K562 (cell line): ENCODE measurements at regions not wholly inside any gene's neighbourhood (a gene's known extent, or its start where the extent isn't known, plus 50 kb on each side); places are given as distances from the start of the nearest gene placed in this dataset.

ENCODE experiments used
- ATAC-seq: fragments of 200-7000 bp; cut with Tn5 transposase; 3 replicates; pipeline ENCODE4 v1.9.1; 2020; ENCODE audit warnings: moderate library complexity
- BruUV-seq: library from RNA; stranded (reverse); fragments of 400-500 nt; replicated peaks from 2 replicates; lab custom pipeline; 2021; lab: Mats Ljungman, UMichigan
- CTCF ChIA-PET: fragments of 300-600 bp; formaldehyde crosslinking; extraction: SDS; loops from one replicate; lab custom pipeline; 2021; ENCODE audit warnings: low intra/inter-chr PET ratio; lab: Yijun Ruan, JAX
- POLR2A ChIA-PET: fragments of 300-600, 350-650 bp; sonication (Branson Sonifier 250); formaldehyde crosslinking; extraction: SDS; loops from one replicate; lab custom pipeline; 2021; ENCODE audit warnings: antibody characterized with exemption, inconsistent platforms; lab: Yijun Ruan, JAX
- DNase-seq, 4 experiments: peaks; one replicate each; pipeline versions ENCODE4 v3.0.0 to v3.0.0-alpha.2; 2011 to 2018; ENCODE audit warnings: low spot score in 3 of 4, mixed read lengths in 3 of 4; ENCODE audit errors: extremely low read depth in 1 of 4
- FAIRE-seq: peaks from 2 replicates; lab custom pipeline; 2011; peaks lifted over from hg19 to GRCh38; lab: Jason Lieb, UNC
- H2AFZ ChIP-seq: 2 replicates; pipeline ENCODE4 v1.6.0; 2011; ENCODE audit warnings: low read depth, low read length, control low read depth, inconsistent platforms
- H3K27ac ChIP-seq: fragments of 200-600 bp; 3 replicates; pipeline ENCODE4 v1.8.0; 2011; ENCODE audit warnings: low read depth, mild to moderate bottlenecking, control low read depth, inconsistent platforms, low read length, moderate library complexity, mixed read lengths; ENCODE audit errors: extremely low read depth
- H3K27me3 ChIP-seq, 2 experiments: fragments of 300-600 bp in 1 of 2; 2 replicates in 1 of 2; 3 replicates in 1 of 2; pipeline versions ENCODE4 v1.6.0 to v1.8.0; 2011; ENCODE audit warnings: inconsistent platforms in 2 of 2, low read length in 2 of 2, mild to moderate bottlenecking in 1 of 2, mixed read lengths in 1 of 2, moderate library complexity in 1 of 2; ENCODE audit not compliant: control insufficient read depth in 2 of 2, insufficient read depth in 2 of 2
- H3K36me3 ChIP-seq: fragments of 300-600 bp; 3 replicates; pipeline ENCODE4 v1.8.0; 2011; ENCODE audit warnings: mild to moderate bottlenecking, low read length, inconsistent platforms; ENCODE audit not compliant: control insufficient read depth, insufficient read depth
- H3K4me1 ChIP-seq, 2 experiments: fragments of 200-600 bp in 1 of 2; replicated peaks in 1 of 2; 2 replicates in 1 of 2; 3 replicates in 1 of 2; pipeline versions ENCODE4 v1.5.1 to v1.8.0; 2011; ENCODE audit warnings: inconsistent platforms in 2 of 2, low read length in 2 of 2, mild to moderate bottlenecking in 1 of 2, mixed read lengths in 1 of 2, moderate library complexity in 1 of 2; ENCODE audit not compliant: control insufficient read depth in 2 of 2, insufficient read depth in 2 of 2
- H3K4me2 ChIP-seq: 2 replicates; pipeline ENCODE4 v1.6.1; 2011; ENCODE audit warnings: low read length, control low read depth, inconsistent platforms, mixed read lengths; ENCODE audit not compliant: insufficient read depth
- H3K4me3 ChIP-seq: fragments of 200-600 bp; sonication (generic), shearing (Covaris generic); 2 replicates; pipeline ENCODE4 v1.5.1; 2016; ENCODE audit warnings: control low read depth, inconsistent platforms
- H3K79me2 ChIP-seq: fragments of 200-600 bp; 3 replicates; pipeline ENCODE4 v1.8.0; 2011; ENCODE audit warnings: low read length, inconsistent platforms; ENCODE audit not compliant: control insufficient read depth, insufficient read depth
- H3K9ac ChIP-seq, 2 experiments: 2 replicates each; pipeline versions ENCODE4 v1.6.0 to v1.6.1; 2011; ENCODE audit warnings: low read depth in 2 of 2, low read length in 2 of 2, control low read depth in 1 of 2, inconsistent platforms in 1 of 2, mild to moderate bottlenecking in 1 of 2, mixed read lengths in 1 of 2; ENCODE audit not compliant: insufficient read depth in 1 of 2
- H3K9me1 ChIP-seq: one replicate; pipeline ENCODE4 v1.6.0; 2011; ENCODE audit warnings: inconsistent platforms, mild to moderate bottlenecking, low read length, moderate library complexity; ENCODE audit not compliant: control insufficient read depth, insufficient read depth
- H3K9me3 ChIP-seq: replicated peaks from 2 replicates; pipeline ENCODE4 v1.5.1; 2011; ENCODE audit warnings: low read depth, low read length, inconsistent platforms; ENCODE audit not compliant: control insufficient read depth, insufficient read depth
- H4K20me1 ChIP-seq: replicated peaks from 2 replicates; pipeline ENCODE4 v1.6.1; 2011; ENCODE audit warnings: low read length, inconsistent platforms, mixed read lengths; ENCODE audit not compliant: control insufficient read depth, insufficient read depth
- HDAC6 ChIP-seq: IDR thresholded peaks from 2 replicates; pipeline ENCODE4 v1.6.1; 2012; ENCODE audit warnings: low read depth, mild to moderate bottlenecking, control low read depth, inconsistent platforms, low read length, moderate library complexity
- NR3C1 ChIP-seq: sonication (generic); formaldehyde crosslinking; IDR thresholded peaks from 2 replicates; pipeline ENCODE4 v1.8.1; 2022; ENCODE audit warnings: missing genetic modification reagents
- TBL1XR1 ChIP-seq, 2 experiments: IDR thresholded peaks; 2 replicates each; pipeline ENCODE4 v1.6.1; 2012; ENCODE audit warnings: improper control_type of control experiment in 2 of 2, low read length in 2 of 2, mild to moderate bottlenecking in 1 of 2
- ZBTB34 ChIP-seq: fragments of 250-450 bp; sonication (Bioruptor Pico); IDR thresholded peaks from 2 replicates; pipeline ENCODE4 v1.8.0; 2021; ENCODE audit warnings: mild to moderate bottlenecking, moderate library complexity
- ZNF444 ChIP-seq: fragments of 250-450 bp; sonication (Bioruptor Pico); IDR thresholded peaks from 2 replicates; pipeline ENCODE4 v1.4.0; 2020; ENCODE audit warnings: mild to moderate bottlenecking, moderate library complexity
- WGBS: fragments of 100-300 bp; shearing (Covaris generic); methylation state at CpG from one replicate; pipeline ENCODE4 v1.1.6; 2016; ENCODE audit warnings: low coverage, mixed read lengths; ENCODE audit not compliant: insufficient coverage; ENCODE audit errors: missing lambda C conversion rate; 5-methylcytosine and 5-hydroxymethylcytosine counted together
- in situ Hi-C: fragments of 300-500 bp; cut with MboI; formaldehyde crosslinking; loops from 4 replicates; pipeline ENCODE4 v1.15.0; 2018; ENCODE audit warnings: inconsistent platforms, mixed read lengths
- intact Hi-C: fragments of 100-400 bp; cut with micrococcal nuclease; formaldehyde crosslinking; loops from 2 replicates; pipeline ENCODE4 v1.14.2; 2022
- TF ChIP-seq, protein P1 (sequence below): fragments of 450-650 bp; conservative IDR thresholded peaks from 2 replicates; pipeline ENCODE4 v1.6.1; 2016; ENCODE audit warnings: missing genetic modification characterization, low read depth, mild to moderate bottlenecking, missing compliant biosample characterization, moderate library complexity

DNA sequence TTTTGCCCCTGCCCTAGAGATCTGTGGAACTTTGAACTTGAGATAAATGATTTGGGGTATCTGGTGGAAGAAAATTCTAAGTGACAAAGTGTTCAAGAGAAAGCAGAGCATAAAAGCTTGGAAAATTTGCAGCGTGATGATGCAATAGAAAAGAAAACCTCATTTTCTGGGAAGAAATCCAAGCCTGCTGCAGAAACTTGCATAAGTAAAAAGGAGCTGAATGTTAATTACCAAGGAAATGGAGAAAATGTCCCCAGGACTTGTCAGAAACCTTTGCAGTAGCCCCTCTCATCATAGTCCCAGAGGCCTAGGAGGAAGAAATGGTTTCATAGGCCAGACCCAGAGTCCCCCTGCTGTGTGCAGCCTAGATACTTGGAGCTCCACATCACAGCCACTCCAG lies 686.9 kb downstream of the FAM181B start:
- ChIA-PET CTCF (no interaction called here), POLR2A (no interaction called here)
- Histone ChIP-seq H3K27me3 (no peaks in the 10 kb centered on the region), H3K4me1 (no peaks in the 10 kb centered on the region), H3K4me3 (no peak overlapping the region), H2AFZ (no peak overlapping the region), H3K36me3 (no peaks in the 10 kb centered on the region), H3K9me1 (no peaks in the 10 kb centered on the region), H3K79me2 (no peaks in the 10 kb centered on the region), H3K9me3 (0 out of 2 replicates have a peak, but pooled peaks cover 2% of the 10 kb centered on the region), H4K20me1 (no peaks in the 10 kb centered on the region), H3K27ac (no peak overlapping the region), H3K9ac (no peak overlapping the region), H3K4me2 (no peak overlapping the region)
- no peak for DNase-seq
- in situ Hi-C loops: no loop called here
- no TSS peak for BruUV-seq
- no peak for FAIRE-seq
- intact Hi-C loops: no loop called here
- ATAC-seq: no peak
- TF ChIP-seq, protein P1, sequence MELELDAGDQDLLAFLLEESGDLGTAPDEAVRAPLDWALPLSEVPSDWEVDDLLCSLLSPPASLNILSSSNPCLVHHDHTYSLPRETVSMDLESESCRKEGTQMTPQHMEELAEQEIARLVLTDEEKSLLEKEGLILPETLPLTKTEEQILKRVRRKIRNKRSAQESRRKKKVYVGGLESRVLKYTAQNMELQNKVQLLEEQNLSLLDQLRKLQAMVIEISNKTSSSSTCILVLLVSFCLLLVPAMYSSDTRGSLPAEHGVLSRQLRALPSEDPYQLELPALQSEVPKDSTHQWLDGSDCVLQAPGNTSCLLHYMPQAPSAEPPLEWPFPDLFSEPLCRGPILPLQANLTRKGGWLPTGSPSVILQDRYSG (tag): no peak
- TF ChIP-seq NR3C1 (no peak), TBL1XR1 (IDR thresholded peaks at IDR 0.05; ENCODE audit: low read length in 2 of 2) (no peak), ZBTB34 (CRISPR knock-in tag) (no peak), HDAC6 (no peak), ZNF444 (no peak)
- 0% methylated on average over 1 of the region's 1 CpG for WGBS
